Glutamatergic neuron (in vitro differentiated cells): ENCODE measurements at regions not wholly inside any gene's neighbourhood (a gene's known extent, or its start where the extent isn't known, plus 50 kb on each side); places are given as distances from the start of the nearest gene placed in this dataset.
A peak's percentile ranks its signal among the peaks of the same experiment; 100 is the strongest.

Experiments
- DNase-seq: peaks from one replicate; pipeline ENCODE4 v3.0.0; 2022
- H3K27ac Mint-ChIP-seq: one replicate; pipeline ENCODE4 v1.8.0; 2020; ENCODE audit warnings: mild to moderate bottlenecking, mixed read lengths, inconsistent platforms; ENCODE audit not compliant: unreplicated experiment
- H3K27me3 Mint-ChIP-seq: one replicate; pipeline ENCODE4 v1.8.0; 2020; ENCODE audit warnings: mild to moderate bottlenecking, moderate library complexity, mixed read lengths, inconsistent platforms; ENCODE audit not compliant: unreplicated experiment
- H3K36me3 Mint-ChIP-seq: one replicate; pipeline ENCODE4 v1.8.0; 2020; ENCODE audit warnings: mild to moderate bottlenecking, mixed read lengths, inconsistent platforms; ENCODE audit not compliant: unreplicated experiment
- H3K4me1 Mint-ChIP-seq: one replicate; pipeline ENCODE4 v1.8.0; 2020; ENCODE audit warnings: mild to moderate bottlenecking, low read depth, mixed read lengths, inconsistent platforms; ENCODE audit not compliant: unreplicated experiment
- H3K4me3 Mint-ChIP-seq: one replicate; pipeline ENCODE4 v1.8.0; 2020; ENCODE audit warnings: mild to moderate bottlenecking, mixed read lengths, inconsistent platforms; ENCODE audit not compliant: unreplicated experiment
- H3K9me3 Mint-ChIP-seq: one replicate; pipeline ENCODE4 v1.8.0; 2020; ENCODE audit warnings: mild to moderate bottlenecking, moderate library complexity, mixed read lengths, inconsistent platforms; ENCODE audit not compliant: unreplicated experiment
- TF ChIP-seq, protein P1 (sequence below): fragments of 200-600 bp; sonication (generic); IDR thresholded peaks from one replicate; pipeline ENCODE4 v1.5.0; 2021; ENCODE audit not compliant: partially characterized antibody, unreplicated experiment

DNA sequence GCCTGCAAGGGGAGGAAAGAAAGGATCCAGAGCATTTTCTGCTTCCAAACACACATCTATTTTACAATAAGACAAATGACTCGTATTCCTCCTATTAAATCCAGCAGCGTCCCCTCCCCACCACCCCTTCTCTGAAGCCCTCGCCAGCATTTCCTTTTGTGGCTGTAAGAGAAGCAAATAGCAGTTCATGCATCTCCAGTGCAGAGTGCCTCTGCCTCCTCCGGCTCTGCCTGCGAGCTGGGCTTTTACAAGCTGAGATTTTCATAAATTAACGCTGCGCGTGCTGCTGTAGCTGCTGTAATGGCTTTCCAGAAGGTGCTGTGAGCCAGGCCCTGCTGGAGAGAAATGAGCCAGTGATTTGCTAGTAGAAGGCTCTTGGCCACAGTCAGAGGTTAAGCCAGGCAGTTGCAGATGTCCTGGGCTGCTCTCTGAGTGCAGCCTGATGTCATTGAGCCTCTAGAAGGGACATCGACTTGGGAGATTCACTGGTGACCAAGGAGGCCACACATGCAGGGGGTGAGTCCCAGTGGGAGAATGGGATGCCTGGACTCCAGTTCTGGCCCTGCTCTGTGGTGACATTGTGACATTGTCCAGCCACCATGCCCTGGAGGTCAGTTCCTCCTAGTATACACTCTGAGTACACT lies 134.5 kb upstream of the NAV2 start:
- Mint-ChIP-seq H3K27ac (peak overlapping the region; percentile 55), H3K36me3 (no peaks in the 10 kb centered on the region), H3K27me3 (peaks cover 2% of the 10 kb centered on the region), H3K4me3 (peak overlapping the region; percentile 61), H3K4me1 (peaks cover 17% of the 10 kb centered on the region), H3K9me3 (peaks cover 5% of the 10 kb centered on the region)
- TF ChIP-seq, protein P1, sequence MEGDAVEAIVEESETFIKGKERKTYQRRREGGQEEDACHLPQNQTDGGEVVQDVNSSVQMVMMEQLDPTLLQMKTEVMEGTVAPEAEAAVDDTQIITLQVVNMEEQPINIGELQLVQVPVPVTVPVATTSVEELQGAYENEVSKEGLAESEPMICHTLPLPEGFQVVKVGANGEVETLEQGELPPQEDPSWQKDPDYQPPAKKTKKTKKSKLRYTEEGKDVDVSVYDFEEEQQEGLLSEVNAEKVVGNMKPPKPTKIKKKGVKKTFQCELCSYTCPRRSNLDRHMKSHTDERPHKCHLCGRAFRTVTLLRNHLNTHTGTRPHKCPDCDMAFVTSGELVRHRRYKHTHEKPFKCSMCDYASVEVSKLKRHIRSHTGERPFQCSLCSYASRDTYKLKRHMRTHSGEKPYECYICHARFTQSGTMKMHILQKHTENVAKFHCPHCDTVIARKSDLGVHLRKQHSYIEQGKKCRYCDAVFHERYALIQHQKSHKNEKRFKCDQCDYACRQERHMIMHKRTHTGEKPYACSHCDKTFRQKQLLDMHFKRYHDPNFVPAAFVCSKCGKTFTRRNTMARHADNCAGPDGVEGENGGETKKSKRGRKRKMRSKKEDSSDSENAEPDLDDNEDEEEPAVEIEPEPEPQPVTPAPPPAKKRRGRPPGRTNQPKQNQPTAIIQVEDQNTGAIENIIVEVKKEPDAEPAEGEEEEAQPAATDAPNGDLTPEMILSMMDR, result no peak
- DNase-seq, result no peak

DNA sequence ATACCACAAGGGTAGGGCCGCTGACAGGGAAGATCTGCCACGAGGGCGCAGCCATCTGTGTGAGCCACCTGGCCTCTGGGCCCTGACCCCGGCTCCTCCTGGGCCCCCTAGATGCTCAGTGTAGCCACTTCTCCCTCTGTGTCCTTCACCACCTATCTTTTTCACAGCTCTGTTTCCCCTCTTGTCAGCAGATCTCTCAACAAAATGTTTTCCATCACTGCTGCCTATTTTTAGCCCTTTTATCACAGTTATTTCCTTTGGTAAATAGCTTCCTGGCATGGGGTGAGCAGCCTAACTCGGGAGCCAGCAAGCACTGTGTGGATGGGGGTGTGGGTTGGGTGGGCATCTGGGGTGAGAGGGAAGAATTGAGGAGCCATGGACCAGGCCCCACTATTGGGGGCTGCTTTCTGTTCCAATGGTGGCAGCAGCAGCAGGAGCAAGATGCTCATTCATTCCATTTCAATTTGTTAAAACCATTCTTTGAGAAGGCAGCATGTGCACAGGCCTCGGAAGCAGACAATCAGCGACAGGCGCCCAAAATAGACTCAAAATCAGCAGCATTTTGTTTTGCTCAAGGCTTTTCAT lies 135.2 kb upstream of the NAV2 start:
- peaks cover 17% of the 10 kb centered on the region for H3K4me1 Mint-ChIP-seq
- H3K9me3 Mint-ChIP-seq, result peaks cover 5% of the 10 kb centered on the region
- no peaks in the 10 kb centered on the region for H3K36me3 Mint-ChIP-seq
- H3K27ac Mint-ChIP-seq, result peak overlapping the region; percentile 55
- TF ChIP-seq, protein P1, result no peak
- H3K4me3 Mint-ChIP-seq, result no peak overlapping the region
- no peak for DNase-seq
- H3K27me3 Mint-ChIP-seq, result peaks cover 2% of the 10 kb centered on the region

DNA sequence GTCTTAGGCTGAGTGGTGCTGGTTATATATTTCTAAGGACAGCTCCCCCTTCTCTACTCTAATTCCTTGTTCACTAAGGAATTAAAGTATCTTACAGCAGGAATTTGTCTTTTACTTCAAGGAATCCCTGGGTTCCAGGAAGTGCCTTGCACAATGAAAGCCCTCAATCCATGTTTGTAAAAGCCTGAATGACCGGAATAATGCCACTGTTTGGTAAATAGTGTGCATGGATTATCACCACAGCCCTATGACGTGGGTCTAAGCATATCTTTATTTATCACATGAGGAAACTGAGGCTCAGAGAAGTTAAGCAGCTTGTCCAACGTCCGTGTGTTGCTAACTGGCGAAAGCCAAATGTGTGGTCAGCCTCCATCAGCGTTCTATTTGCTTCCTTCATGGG lies 135.7 kb upstream of the NAV2 start:
- TF ChIP-seq, protein P1, result no peak
- no peak overlapping the region for H3K27ac Mint-ChIP-seq
- H3K27me3 Mint-ChIP-seq, result peaks cover 2% of the 10 kb centered on the region
- H3K9me3 Mint-ChIP-seq, result peaks cover 6% of the 10 kb centered on the region
- DNase-seq, result no peak
- no peaks in the 10 kb centered on the region for H3K36me3 Mint-ChIP-seq
- H3K4me1 Mint-ChIP-seq, result peaks cover 17% of the 10 kb centered on the region
- no peak overlapping the region for H3K4me3 Mint-ChIP-seq

DNA sequence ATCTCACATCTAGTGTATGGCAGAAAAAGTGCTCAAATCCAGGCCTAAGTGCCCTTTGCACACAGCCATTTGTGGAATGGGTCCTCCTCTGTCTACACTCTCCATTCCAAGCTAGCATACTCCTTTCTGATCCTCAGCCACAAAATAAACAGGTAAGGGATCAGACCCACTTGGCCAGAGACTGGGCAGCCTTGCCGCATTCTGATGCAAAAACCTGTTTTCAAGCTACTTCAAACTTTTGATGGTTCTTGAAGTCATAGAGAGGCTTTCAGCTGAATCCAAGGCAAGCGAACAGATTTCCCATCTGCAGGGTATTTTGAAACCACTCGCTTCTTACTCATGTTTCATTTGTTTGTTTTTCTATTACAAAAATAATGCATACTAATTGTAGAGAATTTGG lies 136.6 kb upstream of the NAV2 start:
- Mint-ChIP-seq H3K27ac (no peak overlapping the region), H3K9me3 (peaks cover 6% of the 10 kb centered on the region), H3K4me3 (no peak overlapping the region), H3K4me1 (peaks cover 17% of the 10 kb centered on the region), H3K36me3 (no peaks in the 10 kb centered on the region), H3K27me3 (peaks cover 4% of the 10 kb centered on the region)
- DNase-seq, result no peak
- TF ChIP-seq, protein P1, result no peak

DNA sequence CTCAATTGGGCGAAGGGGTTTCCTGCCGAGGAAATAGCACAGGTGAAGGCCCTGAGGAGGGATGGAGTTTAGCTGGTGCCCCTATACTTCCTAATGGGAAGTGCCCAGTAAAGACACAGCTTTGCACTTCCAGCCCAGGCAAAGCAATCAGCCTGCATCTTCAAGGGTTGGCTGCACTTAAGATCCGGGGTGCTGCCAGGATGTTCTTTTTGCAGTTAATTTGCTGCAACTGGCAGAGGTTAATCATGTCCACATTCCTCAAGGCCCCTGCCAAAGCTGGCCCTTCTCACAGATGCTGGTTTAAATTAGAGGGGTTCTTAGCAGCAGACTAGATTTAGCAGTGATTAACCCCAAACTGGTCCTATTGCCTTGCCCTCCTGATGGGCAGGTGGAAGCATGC lies 137.7 kb upstream of the NAV2 start:
- no peak overlapping the region for H3K4me3 Mint-ChIP-seq
- H3K4me1 Mint-ChIP-seq, result peaks cover 17% of the 10 kb centered on the region
- TF ChIP-seq, protein P1, result no peak
- H3K9me3 Mint-ChIP-seq, result peaks cover 6% of the 10 kb centered on the region
- H3K27me3 Mint-ChIP-seq, result peaks cover 4% of the 10 kb centered on the region
- no peak overlapping the region for H3K27ac Mint-ChIP-seq
- no peak for DNase-seq
- H3K36me3 Mint-ChIP-seq, result no peaks in the 10 kb centered on the region
